HG03039 (cell line): ENCODE measurements at regions not wholly inside any gene's neighbourhood (a gene's known extent, or its start where the extent isn't known, plus 50 kb on each side); places are given as distances from the start of the nearest gene placed in this dataset.

Experiments used
- ATAC-seq: cut with Tn5 transposase; IDR thresholded peaks from one replicate; pipeline ENCODE4 v1.9.1; 2021; ENCODE audit warnings: mild to moderate bottlenecking, moderate library complexity; ENCODE audit not compliant: unreplicated experiment

GRCh38 chr9:107694390-107694789, 204.8 kb upstream of the KLF4 start:
- no peak for ATAC-seq

GRCh38 chr9:107693625-107694326, 204.2 kb upstream of the KLF4 start:
- no peak for ATAC-seq

- ATAC-seq, result no peak
These were observed 202.1 kb upstream of the KLF4 start for GRCh38 chr9:107691664-107692063.

GRCh38 chr9:107690021-107690420, 200.5 kb upstream of the KLF4 start:
- no peak for ATAC-seq

GRCh38 chr9:107688728-107689127, 199.2 kb upstream of the KLF4 start:
- no peak for ATAC-seq

GRCh38 chr9:107685901-107686300, 196.3 kb upstream of the KLF4 start:
- no peak for ATAC-seq

GRCh38 chr9:107685376-107685775, 195.8 kb upstream of the KLF4 start:
- ATAC-seq, result no peak

GRCh38 chr9:107684224-107684623, 194.7 kb upstream of the KLF4 start:
- ATAC-seq, result no peak

GRCh38 chr9:107683566-107683965, 194.0 kb upstream of the KLF4 start:
- no peak for ATAC-seq

- no peak for ATAC-seq
These were observed 192.4 kb upstream of the KLF4 start for GRCh38 chr9:107681988-107682387.

- ATAC-seq, result no peak
These were observed 186.0 kb upstream of the KLF4 start for GRCh38 chr9:107675351-107676259.

- no peak for ATAC-seq
These were observed 185.2 kb upstream of the KLF4 start for GRCh38 chr9:107674721-107675277.

- ATAC-seq, result no peak
These were observed 184.5 kb upstream of the KLF4 start for GRCh38 chr9:107673861-107674720.

GRCh38 chr9:107671588-107671987, 182.0 kb upstream of the KLF4 start:
- ATAC-seq, result no peak

GRCh38 chr9:107669422-107669821, 179.9 kb upstream of the KLF4 start:
- ATAC-seq, result no peak

- no peak for ATAC-seq
These were observed 177.9 kb upstream of the KLF4 start for GRCh38 chr9:107667231-107668070.

- ATAC-seq, result no peak
These were observed 175.5 kb upstream of the KLF4 start for GRCh38 chr9:107665057-107665456.

GRCh38 chr9:107660976-107661375, 171.4 kb upstream of the KLF4 start:
- no peak for ATAC-seq

GRCh38 chr9:107653263-107653821, 163.8 kb upstream of the KLF4 start:
- ATAC-seq, result no peak

GRCh38 chr9:107650995-107651394, 161.4 kb upstream of the KLF4 start:
- ATAC-seq, result no peak
